DND-41 (cell line): ENCODE measurements at regions not wholly inside any gene's neighbourhood (a gene's known extent, or its start where the extent isn't known, plus 50 kb on each side); places are given as distances from the start of the nearest gene placed in this dataset.

ENCODE experiments used
- EZH2 ChIP-seq: IDR thresholded peaks from 3 replicates; pipeline ENCODE4 v1.6.1; 2012; ENCODE audit warnings: borderline replicate concordance, low read depth, mild to moderate bottlenecking, moderate library complexity, low read length, inconsistent platforms; ENCODE audit not compliant: severe bottlenecking
- TF ChIP-seq, protein P1 (sequence below): IDR thresholded peaks from 2 replicates; pipeline ENCODE4 v1.5.1; 2012; ENCODE audit warnings: borderline replicate concordance, low read length, moderate library complexity, mild to moderate bottlenecking; ENCODE audit not compliant: poor library complexity, severe bottlenecking; ENCODE audit errors: extremely low read depth

DNA sequence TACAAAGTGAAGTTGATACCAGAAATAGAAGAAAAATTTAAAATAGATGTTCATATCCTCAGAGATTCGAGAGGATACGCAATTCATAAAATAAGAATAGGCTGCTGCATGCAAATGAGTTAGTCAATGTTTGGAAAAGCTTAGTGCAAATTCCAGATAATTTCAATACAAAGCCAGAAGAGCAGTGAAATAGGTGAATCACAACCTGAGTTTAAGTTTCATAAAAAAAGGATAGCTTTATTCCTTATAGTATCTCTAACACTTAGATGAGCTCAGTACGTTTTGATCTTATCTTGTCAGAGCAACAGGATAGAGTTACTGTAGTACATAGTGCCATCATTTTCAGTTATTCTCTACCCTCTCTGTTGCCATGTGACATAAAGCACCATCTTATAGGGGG, 653.4 kb upstream of the ZNF608 start:
- TF ChIP-seq, protein P1, sequence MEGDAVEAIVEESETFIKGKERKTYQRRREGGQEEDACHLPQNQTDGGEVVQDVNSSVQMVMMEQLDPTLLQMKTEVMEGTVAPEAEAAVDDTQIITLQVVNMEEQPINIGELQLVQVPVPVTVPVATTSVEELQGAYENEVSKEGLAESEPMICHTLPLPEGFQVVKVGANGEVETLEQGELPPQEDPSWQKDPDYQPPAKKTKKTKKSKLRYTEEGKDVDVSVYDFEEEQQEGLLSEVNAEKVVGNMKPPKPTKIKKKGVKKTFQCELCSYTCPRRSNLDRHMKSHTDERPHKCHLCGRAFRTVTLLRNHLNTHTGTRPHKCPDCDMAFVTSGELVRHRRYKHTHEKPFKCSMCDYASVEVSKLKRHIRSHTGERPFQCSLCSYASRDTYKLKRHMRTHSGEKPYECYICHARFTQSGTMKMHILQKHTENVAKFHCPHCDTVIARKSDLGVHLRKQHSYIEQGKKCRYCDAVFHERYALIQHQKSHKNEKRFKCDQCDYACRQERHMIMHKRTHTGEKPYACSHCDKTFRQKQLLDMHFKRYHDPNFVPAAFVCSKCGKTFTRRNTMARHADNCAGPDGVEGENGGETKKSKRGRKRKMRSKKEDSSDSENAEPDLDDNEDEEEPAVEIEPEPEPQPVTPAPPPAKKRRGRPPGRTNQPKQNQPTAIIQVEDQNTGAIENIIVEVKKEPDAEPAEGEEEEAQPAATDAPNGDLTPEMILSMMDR, result no peak
- TF ChIP-seq EZH2, result no peak
